ENCODE measurements at regions not wholly inside any gene's neighbourhood (a gene's known extent, or its start where the extent isn't known, plus 50 kb on each side); places are given as distances from the start of the nearest gene placed in this dataset.

GRCh38 chr13:111620166-111620565 lies 299.7 kb downstream of the TEX29 start:
- H3K4me1 Mint-ChIP-seq (ENCODE audit: low read depth), result no peaks in the 10 kb centered on the region

GRCh38 chr13:111620586-111620985 lies 300.1 kb downstream of the TEX29 start:
- no peak for TF ChIP-seq CTCF (IDR thresholded peaks at IDR 0.05)
- POLR2A ChIA-PET, result no interaction called here
- Mint-ChIP-seq H3K4me1 (ENCODE audit: low read depth) (no peaks in the 10 kb centered on the region), H3K27ac (no peak overlapping the region), H3K9me3 (no peaks in the 10 kb centered on the region), H3K36me3 (ENCODE audit: low read depth) (no peaks in the 10 kb centered on the region), H3K4me3 (no peak overlapping the region), H3K27me3 (peaks cover 5% of the 10 kb centered on the region)
- ATAC-seq (ENCODE audit: poor library complexity) (no peak), DNase-seq (no peak)
- Histone ChIP-seq H3K4me3 (ENCODE audit: low read length) (no peak overlapping the region), H3K9me3 (ENCODE audit: control insufficient read depth in 1 of 2, insufficient read depth in 1 of 2, low read length in 2 of 2) (peaks cover 0 to 29% of the 10 kb centered on the region in 2 experiments), H3K4me1 (ENCODE audit: insufficient read depth, low read length) (no peaks in the 10 kb centered on the region), H3K27me3 (ENCODE audit: control insufficient read depth in 1 of 2, insufficient read depth in 2 of 2, low read length in 2 of 2) (no peaks in the 10 kb centered on the region), H3K27ac (ENCODE audit: low read depth in 1 of 2, low read length in 2 of 2) (no peak overlapping the region), H3K36me3 (ENCODE audit: insufficient read depth, low read length) (no peaks in the 10 kb centered on the region)
- intact Hi-C loops (cut with DNase I, micrococcal nuclease), result no loop called here
- CTCF ChIA-PET, result no interaction called here

More at GRCh38 chr13:111620166-111620565, 299.7 kb downstream of the TEX29 start:
- no peaks in the 10 kb centered on the region for H3K27me3 ChIP-seq (ENCODE audit: control insufficient read depth in 1 of 2, insufficient read depth in 2 of 2, low read length in 2 of 2)
- H3K27ac ChIP-seq (ENCODE audit: low read depth in 1 of 2, low read length in 2 of 2), result no peak overlapping the region
- no peak overlapping the region for H3K4me3 ChIP-seq (ENCODE audit: low read length)
- H3K4me3 Mint-ChIP-seq, result no peak overlapping the region
- DNase-seq (no peak), ATAC-seq (ENCODE audit: poor library complexity) (no peak)
- peaks cover 0 to 29% of the 10 kb centered on the region in 2 experiments for H3K9me3 ChIP-seq (ENCODE audit: control insufficient read depth in 1 of 2, insufficient read depth in 1 of 2, low read length in 2 of 2)
- no peak for TF ChIP-seq CTCF (IDR thresholded peaks at IDR 0.05)
- no peak overlapping the region for H3K27ac Mint-ChIP-seq
- H3K36me3 Mint-ChIP-seq (ENCODE audit: low read depth), result no peaks in the 10 kb centered on the region
- H3K36me3 ChIP-seq (ENCODE audit: insufficient read depth, low read length), result no peaks in the 10 kb centered on the region
- intact Hi-C loops (cut with DNase I, micrococcal nuclease), result no loop called here
- POLR2A ChIA-PET, result no interaction called here
- no peaks in the 10 kb centered on the region for H3K4me1 ChIP-seq (ENCODE audit: insufficient read depth, low read length)
- no peaks in the 10 kb centered on the region for H3K9me3 Mint-ChIP-seq
- H3K27me3 Mint-ChIP-seq, result peaks cover 5% of the 10 kb centered on the region
- CTCF ChIA-PET, result no interaction called here

GRCh38 chr13:111621164-111621563 lies 300.7 kb downstream of the TEX29 start:
- Mint-ChIP-seq H3K36me3 (ENCODE audit: low read depth) (no peaks in the 10 kb centered on the region), H3K4me3 (no peak overlapping the region), H3K27me3 (peaks cover 5% of the 10 kb centered on the region), H3K4me1 (ENCODE audit: low read depth) (no peaks in the 10 kb centered on the region), H3K27ac (no peak overlapping the region), H3K9me3 (no peaks in the 10 kb centered on the region)
- ChIA-PET POLR2A (no interaction called here), CTCF (no interaction called here)
- H3K9me3 ChIP-seq (ENCODE audit: control insufficient read depth in 1 of 2, insufficient read depth in 1 of 2, low read length in 2 of 2), result peaks cover 0 to 29% of the 10 kb centered on the region in 2 experiments
- H3K27me3 ChIP-seq (ENCODE audit: control insufficient read depth in 1 of 2, insufficient read depth in 2 of 2, low read length in 2 of 2), result no peaks in the 10 kb centered on the region
- ATAC-seq (ENCODE audit: poor library complexity) (no peak), DNase-seq (no peak)
- H3K4me1 ChIP-seq (ENCODE audit: insufficient read depth, low read length), result no peaks in the 10 kb centered on the region
- no peak overlapping the region for H3K27ac ChIP-seq (ENCODE audit: low read depth in 1 of 2, low read length in 2 of 2)
- intact Hi-C loops (cut with DNase I, micrococcal nuclease), result no loop called here
- no peaks in the 10 kb centered on the region for H3K36me3 ChIP-seq (ENCODE audit: insufficient read depth, low read length)
- no peak overlapping the region for H3K4me3 ChIP-seq (ENCODE audit: low read length)
- no peak for TF ChIP-seq CTCF (IDR thresholded peaks at IDR 0.05)

Data from CD4-positive, alpha-beta T cell (primary cell).